ENCODE measurements at regions not wholly inside any gene's neighbourhood (a gene's known extent, or its start where the extent isn't known, plus 50 kb on each side); places are given as distances from the start of the nearest gene placed in this dataset.

GRCh38 chr6:168193816-168194721 is 115.1 kb upstream of the FRMD1 start:
- Histone ChIP-seq H4K91ac (ENCODE audit: low read length) (no peak overlapping the region), H2BK15ac (ENCODE audit: low read depth, poor library complexity, severe bottlenecking) (no peak overlapping the region), H3K27me3 (ENCODE audit: control insufficient read depth in 1 of 2, insufficient read depth in 1 of 2, low read length in 2 of 2) (peaks cover 59 to 71% of the 10 kb centered on the region in 2 experiments), H2BK120ac (ENCODE audit: low read depth, low read length) (no peak overlapping the region), H2BK12ac (ENCODE audit: low read length in 2 of 2) (no peak overlapping the region), H3K4ac (ENCODE audit: low read depth in 1 of 2, low read length in 2 of 2) (no peak overlapping the region), H3K4me3 (ENCODE audit: insufficient read depth in 1 of 2, low read depth in 1 of 2, low read length in 2 of 2) (no peak overlapping the region), H3K4me1 (ENCODE audit: control insufficient read depth, insufficient read depth, low read depth, low read length) (peaks cover 12% of the 10 kb centered on the region), H3K9me3 (ENCODE audit: control insufficient read depth, low read length) (no peaks in the 10 kb centered on the region), H3K4me2 (ENCODE audit: low read length, poor library complexity, severe bottlenecking) (no peak overlapping the region), H2AK5ac (ENCODE audit: low read length, severe bottlenecking) (no peak overlapping the region), H4K8ac (ENCODE audit: low read length) (no peak overlapping the region), H3K18ac (ENCODE audit: low read depth in 1 of 2, low read length in 2 of 2) (no peak overlapping the region), H3K27ac (ENCODE audit: low read length, poor library complexity, severe bottlenecking) (no peak overlapping the region), H3K23ac (ENCODE audit: low read length in 2 of 2) (no peak overlapping the region), H3K9ac (ENCODE audit: low read length) (no peak overlapping the region), H2AFZ (ENCODE audit: low read depth, low read length) (no peak overlapping the region), H3K79me1 (replicated peaks; ENCODE audit: low read length, poor library complexity, severe bottlenecking) (no peaks in the 10 kb centered on the region), H3K36me3 (ENCODE audit: control insufficient read depth in 1 of 2, insufficient read depth in 2 of 2, low read depth in 1 of 2, low read length in 2 of 2) (no peaks in the 10 kb centered on the region), H3K14ac (ENCODE audit: low read length in 2 of 2) (no peak overlapping the region), H2BK5ac (ENCODE audit: low read depth, low read length, poor library complexity, severe bottlenecking) (no peak overlapping the region)
- no peak for DNase-seq
- 85% methylated on average over 42 of the region's 42 CpGs for WGBS

DNA sequence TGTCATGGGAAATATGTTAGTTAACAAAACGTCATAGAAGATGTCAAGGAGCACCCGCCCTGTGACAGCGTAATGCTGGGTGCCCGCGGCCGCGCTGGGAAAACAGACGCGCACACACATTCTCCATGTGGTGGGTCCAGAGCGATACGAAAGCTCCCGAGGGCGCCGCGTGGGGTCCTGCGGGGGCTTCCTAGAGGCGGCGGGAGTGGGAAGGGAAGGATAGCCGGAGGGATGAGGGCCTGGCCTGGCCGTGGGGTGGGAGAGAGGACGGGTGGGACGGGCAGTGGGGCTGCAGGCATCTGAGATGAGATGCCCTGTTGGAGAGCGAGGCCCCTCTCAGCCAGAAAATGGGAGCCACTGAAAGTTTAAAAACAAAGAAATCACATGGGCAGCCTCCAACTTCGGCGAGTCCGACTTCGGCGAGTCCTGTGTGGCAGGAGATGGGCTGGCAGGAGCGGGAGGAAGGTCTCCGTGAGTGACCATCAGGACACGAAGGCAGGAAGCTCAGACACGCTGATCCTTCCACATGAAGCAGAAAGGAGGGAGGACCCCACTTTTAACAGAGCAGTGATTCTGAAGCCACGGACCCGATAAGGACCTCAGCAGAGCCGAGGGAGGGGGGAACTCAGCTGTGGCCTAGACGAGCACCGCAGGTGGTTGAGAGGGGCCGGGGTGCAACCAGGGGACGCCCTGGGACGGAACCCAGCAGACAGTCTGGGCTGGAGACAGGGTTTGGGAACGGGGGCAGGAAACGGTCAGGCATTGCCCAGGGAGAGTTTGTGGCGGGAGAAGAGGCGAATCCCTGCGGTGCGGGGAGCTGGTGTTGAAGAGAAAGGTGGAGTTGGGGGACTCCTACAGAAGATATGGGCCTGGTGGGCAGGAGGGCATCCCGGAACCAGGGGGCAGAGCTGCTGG is 114.1 kb upstream of the FRMD1 start:
- H2BK5ac ChIP-seq (ENCODE audit: low read depth, low read length, poor library complexity, severe bottlenecking) = no peak overlapping the region
- no peaks in the 10 kb centered on the region for H3K79me1 ChIP-seq (replicated peaks; ENCODE audit: low read length, poor library complexity, severe bottlenecking)
- no peak overlapping the region for H3K4me3 ChIP-seq (ENCODE audit: insufficient read depth in 1 of 2, low read depth in 1 of 2, low read length in 2 of 2)
- DNase-seq = no peak
- H3K4ac ChIP-seq (ENCODE audit: low read depth in 1 of 2, low read length in 2 of 2) = no peak overlapping the region
- no peak overlapping the region for H2AK5ac ChIP-seq (ENCODE audit: low read length, severe bottlenecking)
- no peak overlapping the region for H2BK12ac ChIP-seq (ENCODE audit: low read length in 2 of 2)
- no peak overlapping the region for H3K14ac ChIP-seq (ENCODE audit: low read length in 2 of 2)
- H3K27ac ChIP-seq (ENCODE audit: low read length, poor library complexity, severe bottlenecking) = no peak overlapping the region
- no peak overlapping the region for H2BK120ac ChIP-seq (ENCODE audit: low read depth, low read length)
- H3K4me1 ChIP-seq (ENCODE audit: control insufficient read depth, insufficient read depth, low read depth, low read length) = peaks cover 12% of the 10 kb centered on the region
- H3K9ac ChIP-seq (ENCODE audit: low read length) = no peak overlapping the region
- H3K4me2 ChIP-seq (ENCODE audit: low read length, poor library complexity, severe bottlenecking) = no peak overlapping the region
- no peaks in the 10 kb centered on the region for H3K9me3 ChIP-seq (ENCODE audit: control insufficient read depth, low read length)
- H3K27me3 ChIP-seq (ENCODE audit: control insufficient read depth in 1 of 2, insufficient read depth in 1 of 2, low read length in 2 of 2) = peaks cover 54 to 68% of the 10 kb centered on the region in 2 experiments
- H4K91ac ChIP-seq (ENCODE audit: low read length) = no peak overlapping the region
- 94% methylated on average over 47 of the region's 47 CpGs for WGBS
- H4K8ac ChIP-seq (ENCODE audit: low read length) = no peak overlapping the region
- no peak overlapping the region for H3K18ac ChIP-seq (ENCODE audit: low read depth in 1 of 2, low read length in 2 of 2)
- no peak overlapping the region for H2BK15ac ChIP-seq (ENCODE audit: low read depth, poor library complexity, severe bottlenecking)
- H2AFZ ChIP-seq (ENCODE audit: low read depth, low read length) = no peak overlapping the region
- H3K36me3 ChIP-seq (ENCODE audit: control insufficient read depth in 1 of 2, insufficient read depth in 2 of 2, low read depth in 1 of 2, low read length in 2 of 2) = no peaks in the 10 kb centered on the region
- no peak overlapping the region for H3K23ac ChIP-seq (ENCODE audit: low read length in 2 of 2)

DNA sequence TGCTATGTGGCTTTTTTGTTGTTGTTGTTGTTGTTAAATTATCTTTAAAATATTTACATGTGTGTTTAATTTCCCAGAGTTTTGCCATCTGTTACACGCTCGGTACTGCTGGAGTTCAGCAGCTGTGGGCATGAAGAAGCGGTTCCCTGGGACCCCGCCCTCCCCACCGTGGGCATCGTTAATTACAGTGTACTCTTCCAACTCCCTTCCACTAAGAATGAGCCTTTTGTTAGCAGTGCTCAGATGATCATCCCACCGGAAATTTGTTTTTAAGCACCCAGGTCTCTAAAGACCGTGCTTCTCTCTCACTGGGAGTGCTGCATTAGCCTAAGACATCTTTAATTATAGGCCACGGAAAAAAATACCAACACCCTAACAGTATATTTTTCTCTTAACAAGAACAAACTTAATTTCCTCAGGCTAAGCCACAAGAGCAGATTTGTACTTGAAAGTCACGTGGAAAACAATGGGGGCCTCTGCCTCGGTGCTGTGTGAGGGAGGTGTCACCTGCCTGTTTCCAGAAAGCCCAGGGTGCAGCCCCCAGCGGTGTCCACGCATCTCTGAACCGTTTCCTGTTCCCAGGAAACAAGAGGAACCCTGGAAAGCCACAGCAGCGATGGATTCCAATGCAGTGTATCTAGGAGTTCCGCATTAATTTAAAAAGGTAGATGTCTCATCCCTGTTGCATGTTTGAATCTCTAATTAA is 113.3 kb upstream of the FRMD1 start:
- Histone ChIP-seq H2BK15ac (ENCODE audit: low read depth, poor library complexity, severe bottlenecking) (no peak overlapping the region), H4K91ac (ENCODE audit: low read length) (no peak overlapping the region), H3K4me3 (ENCODE audit: insufficient read depth in 1 of 2, low read depth in 1 of 2, low read length in 2 of 2) (no peak overlapping the region), H3K4me2 (ENCODE audit: low read length, poor library complexity, severe bottlenecking) (no peak overlapping the region), H2BK5ac (ENCODE audit: low read depth, low read length, poor library complexity, severe bottlenecking) (no peak overlapping the region), H3K9me3 (ENCODE audit: control insufficient read depth, low read length) (no peaks in the 10 kb centered on the region), H3K27ac (ENCODE audit: low read length, poor library complexity, severe bottlenecking) (no peak overlapping the region), H3K36me3 (ENCODE audit: control insufficient read depth in 1 of 2, insufficient read depth in 2 of 2, low read depth in 1 of 2, low read length in 2 of 2) (no peaks in the 10 kb centered on the region), H3K23ac (ENCODE audit: low read length in 2 of 2) (no peak overlapping the region), H3K27me3 (ENCODE audit: control insufficient read depth in 1 of 2, insufficient read depth in 1 of 2, low read length in 2 of 2) (peaks cover 55 to 60% of the 10 kb centered on the region in 2 experiments), H4K8ac (ENCODE audit: low read length) (no peak overlapping the region), H3K4ac (ENCODE audit: low read depth in 1 of 2, low read length in 2 of 2) (no peak overlapping the region), H3K14ac (ENCODE audit: low read length in 2 of 2) (no peak overlapping the region), H3K9ac (ENCODE audit: low read length) (no peak overlapping the region), H2BK12ac (ENCODE audit: low read length in 2 of 2) (no peak overlapping the region), H3K18ac (ENCODE audit: low read depth in 1 of 2, low read length in 2 of 2) (no peak overlapping the region), H2AK5ac (ENCODE audit: low read length, severe bottlenecking) (no peak overlapping the region), H2BK120ac (ENCODE audit: low read depth, low read length) (no peak overlapping the region), H2AFZ (ENCODE audit: low read depth, low read length) (no peak overlapping the region), H3K4me1 (ENCODE audit: control insufficient read depth, insufficient read depth, low read depth, low read length) (peaks cover 12% of the 10 kb centered on the region), H3K79me1 (replicated peaks; ENCODE audit: low read length, poor library complexity, severe bottlenecking) (no peaks in the 10 kb centered on the region)
- no peak for DNase-seq
- WGBS = 81% methylated on average over 16 of the region's 16 CpGs
